Esophagus squamous epithelium (tissue), 4 donors: ENCODE measurements at regions not wholly inside any gene's neighbourhood (a gene's known extent, or its start where the extent isn't known, plus 50 kb on each side); places are given as distances from the start of the nearest gene placed in this dataset.

Experiments used
- POLR2A ChIP-seq, 4 donors: fragments of 450-650 bp; IDR thresholded peaks; one replicate each; pipeline ENCODE4 v1.6.1; 2017; ENCODE audit warnings: antibody characterized with exemption in 4 of 4, mild to moderate bottlenecking in 4 of 4, moderate library complexity in 3 of 4
- TF ChIP-seq, protein P1 (sequence below), 6 experiments: fragments of 450-650 bp in 4 of 6; fragments of 200-600 bp in 2 of 6; sonication (generic) in 2 of 6; IDR thresholded peaks; one replicate each; pipeline ENCODE4 v1.5.1; 2016 to 2019; ENCODE audit warnings: antibody characterized with exemption in 6 of 6, mild to moderate bottlenecking in 4 of 6, moderate library complexity in 4 of 6

DNA sequence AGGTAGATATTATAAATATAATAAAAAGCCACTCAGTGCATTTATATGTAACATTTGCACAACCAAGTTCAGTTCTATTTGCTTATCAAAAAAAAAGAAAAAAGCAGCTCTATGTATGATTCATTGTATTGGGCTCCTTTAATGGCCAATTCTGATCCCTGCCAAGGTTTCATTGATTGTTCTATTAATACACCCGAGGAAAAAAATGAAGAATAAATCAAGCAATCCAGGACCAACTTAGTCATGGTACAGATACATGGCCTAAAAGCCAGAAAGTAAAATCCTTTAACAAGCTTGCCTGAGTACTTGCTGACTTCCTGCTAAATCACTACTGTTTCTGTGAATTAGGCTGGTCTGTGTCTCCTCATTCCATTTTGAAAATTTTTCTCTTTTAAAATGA, 77.6 kb upstream of the PCDH7 start:
- TF ChIP-seq, protein P1, sequence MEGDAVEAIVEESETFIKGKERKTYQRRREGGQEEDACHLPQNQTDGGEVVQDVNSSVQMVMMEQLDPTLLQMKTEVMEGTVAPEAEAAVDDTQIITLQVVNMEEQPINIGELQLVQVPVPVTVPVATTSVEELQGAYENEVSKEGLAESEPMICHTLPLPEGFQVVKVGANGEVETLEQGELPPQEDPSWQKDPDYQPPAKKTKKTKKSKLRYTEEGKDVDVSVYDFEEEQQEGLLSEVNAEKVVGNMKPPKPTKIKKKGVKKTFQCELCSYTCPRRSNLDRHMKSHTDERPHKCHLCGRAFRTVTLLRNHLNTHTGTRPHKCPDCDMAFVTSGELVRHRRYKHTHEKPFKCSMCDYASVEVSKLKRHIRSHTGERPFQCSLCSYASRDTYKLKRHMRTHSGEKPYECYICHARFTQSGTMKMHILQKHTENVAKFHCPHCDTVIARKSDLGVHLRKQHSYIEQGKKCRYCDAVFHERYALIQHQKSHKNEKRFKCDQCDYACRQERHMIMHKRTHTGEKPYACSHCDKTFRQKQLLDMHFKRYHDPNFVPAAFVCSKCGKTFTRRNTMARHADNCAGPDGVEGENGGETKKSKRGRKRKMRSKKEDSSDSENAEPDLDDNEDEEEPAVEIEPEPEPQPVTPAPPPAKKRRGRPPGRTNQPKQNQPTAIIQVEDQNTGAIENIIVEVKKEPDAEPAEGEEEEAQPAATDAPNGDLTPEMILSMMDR (IDR thresholded peaks at IDR 0.05), result no peak
- no peak for TF ChIP-seq POLR2A (IDR thresholded peaks at IDR 0.05)
